Fibroblast of skin of left quadriceps (primary cell): ENCODE measurements at regions not wholly inside any gene's neighbourhood (a gene's known extent, or its start where the extent isn't known, plus 50 kb on each side); places are given as distances from the start of the nearest gene placed in this dataset.
A peak's percentile ranks its signal among the peaks of the same experiment; 100 is the strongest.

Source experiments
- DNase-seq, 2 experiments: peaks; one replicate each; pipeline ENCODE4 v3.0.0-alpha.2; 2013; ENCODE audit warnings: low read depth in 2 of 2

DNA sequence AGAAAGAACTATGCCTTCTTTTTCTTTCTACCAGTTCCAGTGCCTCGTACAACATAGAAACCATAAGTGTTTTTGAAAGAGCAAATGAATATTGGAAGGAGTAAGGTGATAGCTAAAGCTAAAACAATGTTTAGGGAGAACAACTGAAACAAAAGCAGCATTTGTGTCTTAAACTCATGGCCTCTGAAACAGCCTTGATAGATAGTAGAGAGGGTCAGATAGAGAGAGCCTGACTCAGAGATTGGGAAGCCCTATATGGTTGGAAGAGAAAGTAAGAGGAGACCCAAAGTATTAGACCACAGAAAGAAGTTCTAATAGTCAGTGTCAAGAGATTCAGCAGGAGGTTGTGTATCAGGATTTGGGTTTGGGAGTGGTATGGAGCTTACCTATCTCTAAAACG, 79.6 kb upstream of the IFNG-AS1 start:
- DNase-seq, result no peak

DNA sequence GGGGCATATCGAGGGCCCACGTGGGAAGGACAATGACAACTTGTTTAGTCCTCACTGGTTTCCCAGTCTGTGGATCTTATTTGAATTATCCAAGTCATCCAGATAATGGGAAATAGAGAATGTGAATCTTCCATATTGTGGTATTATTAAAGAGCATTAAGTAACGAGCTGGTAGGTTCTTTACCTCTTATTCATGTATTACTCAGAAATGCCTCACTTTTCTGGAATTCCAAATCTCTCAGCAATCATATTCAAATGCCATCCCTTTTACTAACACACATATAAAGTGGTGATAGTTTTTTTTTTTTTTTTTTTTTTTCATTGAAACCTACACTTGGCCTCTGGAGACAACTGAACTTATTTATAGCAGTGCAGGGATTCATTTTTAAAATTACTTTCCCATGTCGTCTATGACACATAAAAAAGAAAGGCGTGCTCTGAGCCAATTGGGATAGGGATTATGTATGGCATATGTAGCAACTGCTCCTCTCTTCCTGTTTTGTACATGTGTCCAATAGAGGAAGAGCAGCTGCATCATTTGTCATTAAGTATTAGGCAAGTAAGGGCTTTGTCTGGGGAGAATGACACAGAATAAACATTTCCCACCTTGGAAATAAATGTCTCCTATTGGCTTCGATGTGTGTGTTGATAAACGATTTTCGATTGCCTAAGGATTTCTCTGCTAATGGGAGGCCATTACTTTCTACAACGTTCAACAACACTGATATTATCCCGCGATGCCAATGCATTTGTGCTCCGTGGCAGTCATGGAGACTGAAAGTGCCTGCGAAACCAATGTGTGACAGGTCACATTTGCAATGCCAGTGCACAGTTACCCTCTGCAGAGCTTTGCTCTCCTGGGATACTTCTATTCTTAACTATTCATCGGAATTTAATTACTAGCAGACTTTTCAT, 78.6 kb upstream of the IFNG-AS1 start:
- DNase-seq, result peak; percentile 97

DNA sequence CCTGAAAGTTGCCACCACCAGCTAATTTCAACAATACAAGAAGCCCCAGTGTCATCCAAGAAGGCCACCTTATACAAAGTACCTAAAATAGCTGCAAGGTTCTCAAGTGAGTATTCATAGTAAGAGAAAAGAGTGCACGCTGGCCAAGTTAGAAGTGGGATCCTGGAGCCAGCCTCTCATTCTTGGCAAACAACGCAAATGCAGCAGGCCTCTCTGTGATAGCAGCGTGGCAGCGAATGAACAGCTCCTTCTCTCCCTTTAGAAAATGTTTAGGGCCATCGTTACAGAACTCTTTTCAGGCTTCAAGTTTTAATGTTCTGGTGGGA, 78.0 kb upstream of the IFNG-AS1 start:
- DNase-seq, result no peak

DNA sequence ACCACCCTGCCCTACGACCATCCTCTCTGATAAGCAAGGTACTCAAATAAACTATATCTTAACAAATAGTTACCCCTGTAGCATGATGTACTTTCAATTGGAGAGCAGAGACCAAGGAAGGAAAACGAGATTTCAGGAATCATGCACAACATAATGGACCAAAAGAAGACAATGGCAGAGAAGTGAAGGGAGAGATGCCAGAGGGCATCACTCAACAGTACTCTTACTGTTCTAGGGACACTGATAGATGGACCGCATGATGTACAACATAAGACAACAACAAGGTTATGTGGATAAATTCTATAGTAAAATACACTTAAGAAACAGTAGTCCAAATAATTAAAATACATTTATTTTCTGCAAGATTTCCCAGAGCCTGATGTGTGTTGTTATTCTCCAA, 77.5 kb upstream of the IFNG-AS1 start:
- no peak for DNase-seq

DNA sequence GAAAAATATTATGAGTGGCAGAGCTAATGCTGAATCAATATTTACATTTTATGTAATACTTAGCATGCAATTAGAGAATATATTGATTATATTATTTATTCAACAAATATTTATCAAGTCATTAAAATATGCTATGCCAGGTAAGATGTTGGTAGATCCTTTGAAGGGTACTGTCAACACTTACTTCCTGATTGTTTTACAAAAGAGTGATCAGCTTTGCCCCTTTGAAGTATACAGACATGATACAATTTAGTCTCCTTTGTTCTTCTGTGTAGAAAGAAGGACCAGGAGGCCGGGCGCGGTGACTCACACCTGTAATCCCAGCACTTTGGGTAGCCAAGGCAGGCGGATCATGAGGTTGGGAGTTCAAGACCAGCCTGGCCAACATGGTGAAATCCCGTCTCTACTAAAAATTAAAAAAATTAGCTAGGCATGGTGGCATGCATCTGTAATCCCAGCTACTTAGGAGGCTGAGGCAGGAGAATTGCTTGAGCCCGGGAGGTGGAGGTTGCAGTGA, 73.9 kb upstream of the IFNG-AS1 start:
- no peak for DNase-seq

DNA sequence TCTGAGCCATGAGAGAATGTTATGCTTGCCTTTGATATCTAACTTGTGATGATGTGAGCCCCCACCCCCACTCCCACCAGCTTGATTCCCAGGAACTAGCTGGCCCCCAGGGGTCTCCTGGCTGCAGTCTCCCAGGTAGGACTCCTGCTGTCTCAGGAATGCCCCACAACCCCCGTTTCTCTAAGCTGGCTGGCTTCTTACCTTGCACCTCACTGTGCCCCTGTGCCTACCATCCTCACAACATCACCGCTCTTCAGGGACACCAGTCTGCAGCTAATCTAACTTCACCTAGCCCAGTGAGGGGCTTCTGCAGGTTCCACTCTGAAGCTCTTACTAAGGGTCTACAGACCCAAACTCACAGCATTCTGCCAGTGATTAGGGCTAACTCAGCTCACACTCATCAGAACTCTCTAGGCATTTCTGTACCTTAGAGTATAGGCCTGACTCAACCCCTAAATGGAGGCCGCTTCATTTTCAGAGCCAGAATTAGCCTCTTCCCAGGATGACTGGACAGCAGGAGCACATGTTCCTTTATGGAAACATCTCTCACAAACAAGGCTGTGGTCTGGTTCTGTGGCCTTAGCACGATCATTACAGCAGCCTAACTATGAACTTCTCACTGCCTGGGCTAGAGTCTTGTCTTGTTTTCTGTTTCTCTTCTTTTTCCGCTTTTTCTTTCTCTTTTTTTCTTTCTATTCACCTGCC, 72.8 kb upstream of the IFNG-AS1 start:
- no peak for DNase-seq

- no peak for DNase-seq
Observed at GRCh38 chr12:67917811-67918210, 71.4 kb upstream of the IFNG-AS1 start.

- DNase-seq, result no peak
Observed at GRCh38 chr12:67918441-67918840, 70.8 kb upstream of the IFNG-AS1 start.

- no peak for DNase-seq
Observed at GRCh38 chr12:67919406-67919805, 69.8 kb upstream of the IFNG-AS1 start.

GRCh38 chr12:67920413-67920812, 68.8 kb upstream of the IFNG-AS1 start:
- DNase-seq, result no peak

- no peak for DNase-seq
Observed at GRCh38 chr12:67921286-67921685, 68.0 kb upstream of the IFNG-AS1 start.

DNA sequence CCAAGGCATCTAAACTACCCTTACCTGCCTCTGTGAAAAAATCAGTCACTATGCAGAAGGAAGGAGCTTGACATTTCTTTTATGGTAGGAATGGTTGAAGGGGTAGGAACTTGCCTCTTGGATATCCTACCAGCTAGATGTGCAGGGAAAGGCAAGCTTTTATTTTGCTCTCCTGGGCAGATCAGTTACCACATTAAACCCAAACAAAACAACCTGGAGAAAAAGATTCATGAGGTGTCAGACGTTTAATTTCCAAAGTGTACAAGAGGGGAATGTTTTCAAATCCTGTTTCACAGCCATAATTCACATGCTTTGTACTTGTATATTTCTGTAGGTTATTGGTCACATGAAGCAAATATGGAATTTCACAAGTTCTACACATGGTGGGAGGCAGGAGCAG, 67.0 kb upstream of the IFNG-AS1 start:
- no peak for DNase-seq

GRCh38 chr12:67925077-67925476, 64.2 kb upstream of the IFNG-AS1 start:
- DNase-seq, result no peak

DNA sequence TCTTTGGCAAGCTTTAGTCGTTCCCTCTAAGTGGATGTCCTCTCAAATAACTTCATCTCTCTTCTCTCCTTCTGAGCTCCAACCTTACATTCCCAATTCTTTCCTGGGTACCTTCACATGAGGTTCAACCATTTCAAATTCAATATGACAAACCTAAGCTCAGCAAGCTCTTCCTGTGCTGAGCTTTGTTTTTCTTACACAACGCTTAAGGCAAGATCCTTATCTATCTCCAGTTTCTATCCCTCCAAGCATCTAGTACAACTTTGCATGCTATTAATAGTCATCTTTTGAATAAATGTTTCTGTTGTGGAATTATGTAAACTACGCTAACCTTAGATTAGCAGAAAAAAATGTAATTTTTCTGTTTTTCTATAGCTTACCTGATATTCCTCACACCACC, 63.7 kb upstream of the IFNG-AS1 start:
- no peak for DNase-seq

- no peak for DNase-seq
Observed at GRCh38 chr12:67926063-67926462, 63.2 kb upstream of the IFNG-AS1 start.

DNA sequence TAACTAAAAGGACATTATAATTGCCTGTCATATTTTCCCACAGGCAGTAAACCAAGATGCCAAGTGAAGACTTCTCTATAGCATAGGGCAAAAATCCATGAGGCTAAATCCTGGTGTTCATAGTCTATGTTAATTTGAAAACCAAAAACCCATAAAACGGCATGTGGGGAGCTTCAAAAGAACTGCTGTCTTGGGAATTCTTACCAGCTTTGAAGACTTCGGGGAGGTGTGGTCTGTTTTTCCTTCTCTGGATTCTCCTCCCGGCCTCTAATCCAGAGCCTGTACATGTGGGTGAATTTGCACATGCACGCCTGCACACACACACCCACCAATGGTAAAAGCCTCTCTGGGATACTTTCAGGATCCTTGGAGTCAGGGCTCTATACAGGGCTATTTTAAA, 61.9 kb upstream of the IFNG-AS1 start:
- no peak for DNase-seq

DNA sequence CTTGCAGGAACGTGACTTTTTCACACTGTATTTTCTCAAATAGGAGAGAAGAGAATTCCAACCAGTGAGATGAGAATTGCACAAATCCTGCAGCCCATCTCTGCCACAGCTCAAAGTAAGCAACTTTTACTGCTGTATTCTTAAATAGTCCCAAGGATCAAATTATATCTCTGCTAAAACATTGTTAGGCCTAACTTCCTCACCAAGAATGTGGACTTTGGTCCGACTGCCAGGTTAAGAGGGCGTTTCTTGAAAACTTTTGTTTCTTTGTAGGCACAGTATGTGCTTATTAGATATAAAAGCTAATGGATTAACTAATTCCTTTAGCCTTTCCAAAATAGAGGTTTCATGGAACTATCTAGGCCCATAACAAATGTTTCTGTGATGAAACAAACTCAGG, 61.4 kb upstream of the IFNG-AS1 start:
- no peak for DNase-seq

DNA sequence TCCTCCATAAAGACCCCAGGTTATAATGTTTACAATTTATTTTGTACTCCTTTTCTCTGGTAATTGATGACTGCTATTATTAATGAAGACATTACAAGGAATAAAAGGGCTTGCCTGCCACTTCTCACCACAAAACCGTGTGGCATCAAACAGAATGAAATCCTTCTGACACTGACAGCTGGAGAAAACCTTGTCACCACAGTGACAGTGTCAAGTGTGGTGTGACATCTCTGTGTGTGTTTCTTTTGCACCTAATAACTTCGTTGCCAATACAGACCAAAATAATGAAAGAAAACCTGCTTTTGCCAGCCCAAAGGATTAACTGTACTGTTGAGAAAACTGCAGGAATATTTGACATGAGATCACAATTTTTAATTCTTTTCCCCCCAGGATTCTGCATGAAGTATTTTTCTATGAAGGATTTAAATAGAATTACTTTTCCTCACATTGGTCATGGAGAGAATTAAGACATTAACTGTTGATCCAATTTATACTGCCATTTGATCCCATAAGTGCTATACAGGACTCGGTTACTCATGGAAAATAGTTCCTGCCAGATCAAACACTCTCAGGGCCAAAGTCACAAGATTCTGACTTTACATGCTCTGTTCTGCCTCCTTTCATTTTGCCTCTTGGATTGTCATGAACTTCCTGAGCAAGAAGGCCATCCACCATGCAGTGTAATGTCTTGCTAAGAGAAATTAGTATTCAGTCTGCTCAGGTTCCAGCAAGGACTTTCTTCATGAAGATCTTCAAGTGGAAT, 60.4 kb upstream of the IFNG-AS1 start:
- DNase-seq, result no peak

DNA sequence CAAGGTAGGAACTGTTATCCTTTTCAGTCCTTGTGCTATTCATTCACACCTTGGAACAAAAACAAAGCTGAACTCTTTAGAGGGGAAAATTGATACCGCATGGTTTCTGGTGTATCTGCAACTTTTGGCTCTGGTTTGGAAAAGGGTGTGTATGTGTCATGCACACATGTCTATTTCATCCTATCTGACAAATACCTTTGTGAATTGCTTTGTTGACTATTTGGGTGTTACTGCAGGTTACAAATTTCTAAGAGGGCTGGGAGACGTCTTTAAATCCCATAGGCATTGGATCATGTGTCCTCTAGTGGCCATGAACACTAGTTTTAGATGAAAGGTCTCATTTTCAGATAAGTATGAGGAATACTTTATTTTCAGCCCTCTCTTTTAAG, 59.9 kb upstream of the IFNG-AS1 start:
- no peak for DNase-seq

- no peak for DNase-seq
Observed at GRCh38 chr12:67937822-67938221, 51.4 kb upstream of the IFNG-AS1 start.
